ENCODE measurements at regions not wholly inside any gene's neighbourhood (a gene's known extent, or its start where the extent isn't known, plus 50 kb on each side); places are given as distances from the start of the nearest gene placed in this dataset.

- no peak for DNase-seq (ENCODE audit: low read depth)
Measured at GRCh38 chr4:166625018-166625637, 609.2 kb downstream of the SPOCK3 start.

GRCh38 chr4:166628454-166628853, 605.8 kb downstream of the SPOCK3 start:
- DNase-seq (ENCODE audit: low read depth): no peak

GRCh38 chr4:166635367-166635766, 598.9 kb downstream of the SPOCK3 start:
- no peak for DNase-seq (ENCODE audit: low read depth)

- DNase-seq (ENCODE audit: low read depth): no peak
Measured at GRCh38 chr4:166637816-166638215, 596.5 kb downstream of the SPOCK3 start.

GRCh38 chr4:166655231-166655630, 579.1 kb downstream of the SPOCK3 start:
- no peak for DNase-seq (ENCODE audit: low read depth)

- DNase-seq (ENCODE audit: low read depth): no peak
Measured at GRCh38 chr4:166655705-166656104, 578.6 kb downstream of the SPOCK3 start.

GRCh38 chr4:166657261-166657660, 577.0 kb downstream of the SPOCK3 start:
- no peak for DNase-seq (ENCODE audit: low read depth)

- no peak for DNase-seq (ENCODE audit: low read depth)
Measured at GRCh38 chr4:166658585-166658984, 575.7 kb downstream of the SPOCK3 start.

GRCh38 chr4:166662266-166662843, 571.9 kb downstream of the SPOCK3 start:
- no peak for DNase-seq (ENCODE audit: low read depth)

GRCh38 chr4:166670341-166670740, 564.0 kb downstream of the SPOCK3 start:
- DNase-seq (ENCODE audit: low read depth): no peak

GRCh38 chr4:166673911-166674310, 560.4 kb downstream of the SPOCK3 start:
- DNase-seq (ENCODE audit: low read depth): no peak

GRCh38 chr4:166675411-166675810, 558.9 kb downstream of the SPOCK3 start:
- DNase-seq (ENCODE audit: low read depth): peak; percentile 57

GRCh38 chr4:166680796-166681195, 553.5 kb downstream of the SPOCK3 start:
- no peak for DNase-seq (ENCODE audit: low read depth)

GRCh38 chr4:166682200-166682599, 552.1 kb downstream of the SPOCK3 start:
- DNase-seq (ENCODE audit: low read depth): no peak

All from myocyte (in vitro differentiated cells).